ENCODE measurements at regions not wholly inside any gene's neighbourhood (a gene's known extent, or its start where the extent isn't known, plus 50 kb on each side); places are given as distances from the start of the nearest gene placed in this dataset.

DNA sequence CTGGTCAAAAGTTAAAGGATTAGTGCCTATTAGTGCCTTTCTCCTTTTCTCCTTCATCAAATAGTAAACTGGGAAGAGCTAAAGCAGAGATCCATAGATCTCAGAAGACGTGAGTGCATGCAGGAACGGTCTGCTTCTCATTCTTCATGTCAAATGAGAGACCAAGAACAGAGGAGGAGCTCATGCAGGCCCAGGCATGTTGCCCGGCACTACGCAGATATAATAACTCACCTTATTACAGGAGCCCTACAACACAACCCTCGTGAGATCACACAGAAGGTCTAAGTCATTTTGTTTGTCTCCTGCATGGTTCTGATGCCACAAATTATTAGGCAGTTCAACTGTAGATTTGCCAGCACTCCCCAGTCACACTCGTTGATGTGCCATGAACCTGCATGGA is 71.8 kb downstream of the CMPK2 start:
- no peak overlapping the region for H4K91ac ChIP-seq (ENCODE audit: insufficient read length, low read depth, low read length)
- H3K4me1 ChIP-seq (ENCODE audit: insufficient read depth, low read length): no peaks in the 10 kb centered on the region
- no peak overlapping the region for H2BK15ac ChIP-seq (ENCODE audit: low read depth, low read length)
- Mint-ChIP-seq H3K27me3 (ENCODE audit: low read depth) (peaks cover 15% of the 10 kb centered on the region), H3K36me3 (ENCODE audit: insufficient read depth in 1 of 3, low read depth in 3 of 3) (no peaks in the 10 kb centered on the region), H3K9me3 (no peaks in the 10 kb centered on the region), H3K4me3 (no peak overlapping the region), H3K27ac (no peak overlapping the region), H3K4me1 (0 out of 4 replicates have a peak, but pooled peaks cover 0 to 2% of the 10 kb centered on the region in 2 experiments)
- no peaks in the 10 kb centered on the region for H3K27me3 ChIP-seq (ENCODE audit: insufficient read depth, low read length)
- H3K79me1 ChIP-seq (ENCODE audit: insufficient read depth, low read depth, low read length, poor library complexity, severe bottlenecking): no peaks in the 10 kb centered on the region
- H2BK12ac ChIP-seq (ENCODE audit: insufficient read length, low read depth, low read length): no peak overlapping the region
- H4K5ac ChIP-seq (ENCODE audit: insufficient read length, low read depth, low read length): no peak overlapping the region
- H3K18ac ChIP-seq (ENCODE audit: insufficient read length, low read depth, low read length): no peak overlapping the region
- no peak overlapping the region for H4K8ac ChIP-seq (replicated peaks; ENCODE audit: insufficient read length, low read depth, low read length)
- H2BK20ac ChIP-seq (ENCODE audit: low read depth, low read length, poor library complexity, severe bottlenecking): no peak overlapping the region
- WGBS (ENCODE audit: extremely low coverage, insufficient read length, low lambda C conversion rate): no CpG with 5 or more reads among the region's 6 CpGs
- no peaks in the 10 kb centered on the region for H3K79me2 ChIP-seq (ENCODE audit: insufficient read depth, low read length)
- no peak for DNase-seq
- H3K14ac ChIP-seq (ENCODE audit: insufficient read depth, low read length): no peak overlapping the region
- H3T11ph ChIP-seq (ENCODE audit: low read length): no peak overlapping the region
- no peak overlapping the region for H3K27ac ChIP-seq (ENCODE audit: insufficient read length, low read depth, low read length)
- H2AK5ac ChIP-seq (ENCODE audit: insufficient read length, low read length): no peak overlapping the region
- H2BK120ac ChIP-seq (ENCODE audit: low read depth, low read length, poor library complexity, severe bottlenecking): no peak overlapping the region
- H3K9ac ChIP-seq (ENCODE audit: extremely low read depth, insufficient read length, low read length): no peak overlapping the region
- no peak overlapping the region for H3K56ac ChIP-seq (ENCODE audit: insufficient read length, low read depth, low read length)
- no peak overlapping the region for H3K4ac ChIP-seq (ENCODE audit: low read depth, low read length)
- H2AFZ ChIP-seq (ENCODE audit: low read length): no peak overlapping the region
- H4K20me1 ChIP-seq (ENCODE audit: control insufficient read depth, insufficient read depth, insufficient read length): no peaks in the 10 kb centered on the region
- H3K23me2 ChIP-seq (ENCODE audit: insufficient read length, low read depth, low read length, poor library complexity, severe bottlenecking): no peaks in the 10 kb centered on the region
- no peak overlapping the region for H3K23ac ChIP-seq (ENCODE audit: insufficient read length, low read depth, low read length)
- H3K4me2 ChIP-seq (ENCODE audit: insufficient read depth, insufficient read length, low read length): no peak overlapping the region
- TF ChIP-seq, protein P1, sequence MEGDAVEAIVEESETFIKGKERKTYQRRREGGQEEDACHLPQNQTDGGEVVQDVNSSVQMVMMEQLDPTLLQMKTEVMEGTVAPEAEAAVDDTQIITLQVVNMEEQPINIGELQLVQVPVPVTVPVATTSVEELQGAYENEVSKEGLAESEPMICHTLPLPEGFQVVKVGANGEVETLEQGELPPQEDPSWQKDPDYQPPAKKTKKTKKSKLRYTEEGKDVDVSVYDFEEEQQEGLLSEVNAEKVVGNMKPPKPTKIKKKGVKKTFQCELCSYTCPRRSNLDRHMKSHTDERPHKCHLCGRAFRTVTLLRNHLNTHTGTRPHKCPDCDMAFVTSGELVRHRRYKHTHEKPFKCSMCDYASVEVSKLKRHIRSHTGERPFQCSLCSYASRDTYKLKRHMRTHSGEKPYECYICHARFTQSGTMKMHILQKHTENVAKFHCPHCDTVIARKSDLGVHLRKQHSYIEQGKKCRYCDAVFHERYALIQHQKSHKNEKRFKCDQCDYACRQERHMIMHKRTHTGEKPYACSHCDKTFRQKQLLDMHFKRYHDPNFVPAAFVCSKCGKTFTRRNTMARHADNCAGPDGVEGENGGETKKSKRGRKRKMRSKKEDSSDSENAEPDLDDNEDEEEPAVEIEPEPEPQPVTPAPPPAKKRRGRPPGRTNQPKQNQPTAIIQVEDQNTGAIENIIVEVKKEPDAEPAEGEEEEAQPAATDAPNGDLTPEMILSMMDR (conservative IDR thresholded peaks at IDR 0.05): no peak
- no peak overlapping the region for H2BK5ac ChIP-seq (ENCODE audit: insufficient read length, low read length)
- H3K9me3 ChIP-seq (ENCODE audit: control insufficient read depth, low read depth, low read length): no peaks in the 10 kb centered on the region

Measured in H9 (cell line).